T-helper 2 cell treated with Interferon-gamma antibody and Interleukin-4, amounts not matched to agents 5 μg/mL and 100 μg/mL, for 36 hours (primary cell): ENCODE measurements at regions not wholly inside any gene's neighbourhood (a gene's known extent, or its start where the extent isn't known, plus 50 kb on each side); places are given as distances from the start of the nearest gene placed in this dataset.

ENCODE experiments used
- DNase-seq: peaks from one replicate; pipeline ENCODE4 v3.0.0; 2021; ENCODE audit warnings: low spot score
- H3K27ac Mint-ChIP-seq: one replicate; pipeline ENCODE4 v1.8.0; 2021; ENCODE audit warnings: mild to moderate bottlenecking, mixed read lengths
- H3K27me3 Mint-ChIP-seq: one replicate; pipeline ENCODE4 v1.8.0; 2021; ENCODE audit warnings: low read depth, mixed read lengths
- H3K36me3 Mint-ChIP-seq: one replicate; pipeline ENCODE4 v1.8.0; 2021; ENCODE audit warnings: low read depth, mixed read lengths
- H3K4me1 Mint-ChIP-seq: one replicate; pipeline ENCODE4 v1.8.0; 2021; ENCODE audit warnings: low read depth, mixed read lengths
- H3K4me3 Mint-ChIP-seq: one replicate; pipeline ENCODE4 v1.8.0; 2022; ENCODE audit warnings: mild to moderate bottlenecking, moderate library complexity, mixed read lengths
- H3K9me3 Mint-ChIP-seq: one replicate; pipeline ENCODE4 v1.8.0; 2021; ENCODE audit warnings: mixed read lengths

GRCh38 chr14:38405851-38406635 lies 150.2 kb upstream of the CLEC14A start:
- H3K27me3 Mint-ChIP-seq, result no peaks in the 10 kb centered on the region
- H3K4me1 Mint-ChIP-seq, result no peaks in the 10 kb centered on the region
- H3K9me3 Mint-ChIP-seq, result no peaks in the 10 kb centered on the region
- no peaks in the 10 kb centered on the region for H3K36me3 Mint-ChIP-seq
- DNase-seq, result no peak
- H3K27ac Mint-ChIP-seq, result no peak overlapping the region
- H3K4me3 Mint-ChIP-seq, result no peak overlapping the region

DNA sequence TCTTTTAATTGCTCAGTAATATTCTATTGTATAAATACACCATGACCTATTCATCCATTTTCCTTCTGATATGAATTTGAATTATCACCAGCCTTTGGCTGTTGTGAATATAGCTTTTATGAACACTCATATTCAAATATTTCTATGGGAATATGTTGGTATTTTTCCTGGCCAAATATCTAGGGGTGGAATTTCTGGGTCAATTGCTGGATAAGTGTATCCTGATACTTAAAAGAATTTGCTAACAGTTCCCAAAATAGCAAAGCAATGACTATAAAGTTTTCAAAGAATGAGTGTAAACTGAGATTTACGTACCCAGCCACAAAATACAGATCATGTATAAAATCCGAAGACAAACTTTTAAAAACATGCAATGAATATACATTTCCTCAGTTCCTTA lies 148.7 kb upstream of the CLEC14A start:
- Mint-ChIP-seq H3K9me3 (no peaks in the 10 kb centered on the region), H3K36me3 (no peaks in the 10 kb centered on the region), H3K27me3 (no peaks in the 10 kb centered on the region), H3K4me1 (no peaks in the 10 kb centered on the region), H3K4me3 (no peak overlapping the region), H3K27ac (no peak overlapping the region)
- no peak for DNase-seq

DNA sequence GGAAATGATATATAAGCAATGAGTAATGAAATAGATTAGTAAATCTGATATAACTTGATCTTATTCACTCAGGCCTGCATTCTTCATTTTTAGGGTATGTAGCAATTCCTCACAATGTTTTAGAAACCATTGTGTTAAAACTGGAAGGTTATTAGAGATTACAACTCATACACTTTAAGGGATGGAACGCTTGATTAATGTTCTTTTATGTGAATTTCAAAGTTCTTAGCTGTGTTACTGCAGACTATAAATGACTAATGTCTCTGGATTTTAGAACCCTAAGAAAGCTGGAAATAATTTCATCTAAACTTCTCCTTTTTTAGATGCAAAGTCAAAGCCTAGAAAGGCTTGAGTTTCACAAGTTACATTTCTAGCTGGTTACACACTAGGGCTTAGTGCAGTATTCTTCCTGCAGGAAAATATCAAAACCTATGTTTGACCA lies 148.2 kb upstream of the CLEC14A start:
- no peaks in the 10 kb centered on the region for H3K9me3 Mint-ChIP-seq
- no peak overlapping the region for H3K4me3 Mint-ChIP-seq
- no peaks in the 10 kb centered on the region for H3K27me3 Mint-ChIP-seq
- H3K36me3 Mint-ChIP-seq, result no peaks in the 10 kb centered on the region
- no peak for DNase-seq
- no peak overlapping the region for H3K27ac Mint-ChIP-seq
- no peaks in the 10 kb centered on the region for H3K4me1 Mint-ChIP-seq

GRCh38 chr14:38400751-38401150 lies 144.9 kb upstream of the CLEC14A start:
- Mint-ChIP-seq H3K4me1 (no peaks in the 10 kb centered on the region), H3K36me3 (no peaks in the 10 kb centered on the region), H3K27ac (no peak overlapping the region), H3K9me3 (no peaks in the 10 kb centered on the region), H3K27me3 (no peaks in the 10 kb centered on the region), H3K4me3 (no peak overlapping the region)
- no peak for DNase-seq

DNA sequence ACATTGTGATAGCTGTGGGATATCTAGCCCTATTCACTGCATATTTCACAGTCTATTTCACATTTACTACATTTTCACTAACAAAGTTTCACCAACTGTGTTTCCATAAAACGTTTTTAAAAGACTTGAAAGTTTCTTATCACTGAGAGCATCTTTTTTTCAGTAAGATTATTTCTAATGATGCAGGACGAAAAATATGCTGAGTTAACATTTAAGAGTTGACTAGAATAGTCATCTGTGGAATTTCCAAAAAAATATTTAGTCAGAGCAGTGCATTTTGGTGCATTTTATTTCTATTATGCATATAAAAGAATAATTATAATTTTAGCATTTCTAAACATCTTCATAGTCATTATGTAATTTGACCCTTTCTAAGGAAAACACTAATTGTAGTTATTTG lies 143.8 kb upstream of the CLEC14A start:
- no peaks in the 10 kb centered on the region for H3K4me1 Mint-ChIP-seq
- no peaks in the 10 kb centered on the region for H3K27me3 Mint-ChIP-seq
- no peak overlapping the region for H3K27ac Mint-ChIP-seq
- no peak overlapping the region for H3K4me3 Mint-ChIP-seq
- no peaks in the 10 kb centered on the region for H3K36me3 Mint-ChIP-seq
- no peaks in the 10 kb centered on the region for H3K9me3 Mint-ChIP-seq
- no peak for DNase-seq

GRCh38 chr14:38394767-38395166 lies 138.9 kb upstream of the CLEC14A start:
- no peaks in the 10 kb centered on the region for H3K9me3 Mint-ChIP-seq
- no peak overlapping the region for H3K4me3 Mint-ChIP-seq
- no peaks in the 10 kb centered on the region for H3K27me3 Mint-ChIP-seq
- no peak for DNase-seq
- H3K36me3 Mint-ChIP-seq, result no peaks in the 10 kb centered on the region
- no peaks in the 10 kb centered on the region for H3K4me1 Mint-ChIP-seq
- no peak overlapping the region for H3K27ac Mint-ChIP-seq

- Mint-ChIP-seq H3K4me3 (no peak overlapping the region), H3K4me1 (no peaks in the 10 kb centered on the region), H3K36me3 (no peaks in the 10 kb centered on the region), H3K9me3 (no peaks in the 10 kb centered on the region), H3K27me3 (no peaks in the 10 kb centered on the region), H3K27ac (no peak overlapping the region)
- DNase-seq, result no peak
Observed at GRCh38 chr14:38394064-38394463, 138.2 kb upstream of the CLEC14A start.

DNA sequence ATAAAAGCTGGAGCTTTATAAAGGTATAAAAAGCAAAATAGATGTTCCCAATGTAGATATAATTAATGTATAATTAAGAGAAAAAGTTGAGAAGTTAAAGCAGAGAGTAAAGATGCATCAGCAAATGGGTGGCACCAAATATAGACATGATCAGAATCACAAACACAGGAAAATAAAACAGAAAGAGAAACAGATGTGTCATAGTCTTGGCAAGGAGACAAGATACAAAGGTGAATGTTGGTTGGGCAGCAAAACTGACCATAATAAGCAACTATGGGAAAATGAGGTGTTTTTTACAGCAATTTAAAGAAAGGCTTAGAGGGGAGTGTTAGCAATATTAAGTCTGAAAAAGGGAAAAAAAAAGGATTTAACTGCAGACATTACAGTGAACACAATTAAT lies 135.4 kb upstream of the CLEC14A start:
- no peak overlapping the region for H3K4me3 Mint-ChIP-seq
- H3K27ac Mint-ChIP-seq, result no peak overlapping the region
- H3K9me3 Mint-ChIP-seq, result no peaks in the 10 kb centered on the region
- no peaks in the 10 kb centered on the region for H3K4me1 Mint-ChIP-seq
- no peaks in the 10 kb centered on the region for H3K36me3 Mint-ChIP-seq
- DNase-seq, result no peak
- no peaks in the 10 kb centered on the region for H3K27me3 Mint-ChIP-seq

- Mint-ChIP-seq H3K9me3 (no peaks in the 10 kb centered on the region), H3K27me3 (no peaks in the 10 kb centered on the region), H3K36me3 (no peaks in the 10 kb centered on the region), H3K4me1 (no peaks in the 10 kb centered on the region), H3K4me3 (no peak overlapping the region), H3K27ac (no peak overlapping the region)
- DNase-seq, result no peak
Observed at GRCh38 chr14:38389681-38390080, 133.8 kb upstream of the CLEC14A start.

GRCh38 chr14:38387821-38388220 lies 131.9 kb upstream of the CLEC14A start:
- no peaks in the 10 kb centered on the region for H3K9me3 Mint-ChIP-seq
- no peak overlapping the region for H3K4me3 Mint-ChIP-seq
- H3K4me1 Mint-ChIP-seq, result no peaks in the 10 kb centered on the region
- no peaks in the 10 kb centered on the region for H3K36me3 Mint-ChIP-seq
- no peak for DNase-seq
- no peaks in the 10 kb centered on the region for H3K27me3 Mint-ChIP-seq
- H3K27ac Mint-ChIP-seq, result no peak overlapping the region

DNA sequence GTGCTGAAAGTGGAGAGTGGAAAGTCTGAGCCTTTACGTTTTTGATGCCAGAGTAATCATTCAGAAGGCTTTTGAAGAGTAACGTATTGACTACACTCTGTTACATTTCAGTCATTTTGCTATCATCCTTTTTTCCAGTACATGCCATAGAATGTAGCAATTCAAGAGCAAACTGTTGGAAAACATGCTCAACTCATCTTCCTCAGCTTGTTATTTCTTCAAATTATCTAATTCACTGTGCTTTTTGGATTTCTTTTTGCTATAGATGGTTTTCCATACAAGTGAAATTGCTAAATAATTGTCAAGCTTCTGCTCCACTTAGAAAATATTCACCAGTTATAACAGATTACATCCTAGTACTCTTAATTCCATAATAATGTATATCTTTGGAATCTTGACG lies 129.9 kb upstream of the CLEC14A start:
- Mint-ChIP-seq H3K4me3 (no peak overlapping the region), H3K27ac (no peak overlapping the region), H3K27me3 (no peaks in the 10 kb centered on the region), H3K36me3 (no peaks in the 10 kb centered on the region), H3K9me3 (no peaks in the 10 kb centered on the region), H3K4me1 (no peaks in the 10 kb centered on the region)
- no peak for DNase-seq

DNA sequence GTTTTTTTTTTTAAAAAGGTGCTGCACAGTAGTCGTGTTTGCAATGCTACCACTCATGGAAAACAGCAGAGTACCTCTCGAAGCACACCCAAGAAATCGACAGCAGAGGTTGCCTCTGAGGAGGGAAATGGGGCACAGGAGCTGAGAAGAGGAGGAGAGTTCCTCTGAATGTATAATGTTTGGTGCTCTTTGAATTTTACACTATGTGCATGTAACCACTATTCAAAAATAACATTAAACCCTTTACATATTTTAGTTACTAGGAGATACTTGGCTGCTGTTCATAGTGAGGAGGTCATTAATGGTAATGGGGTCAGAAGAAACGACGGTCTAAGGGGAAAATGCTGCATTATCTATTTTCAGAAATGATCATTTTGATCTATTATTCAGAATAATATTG lies 129.4 kb upstream of the CLEC14A start:
- H3K27me3 Mint-ChIP-seq, result no peaks in the 10 kb centered on the region
- H3K36me3 Mint-ChIP-seq, result no peaks in the 10 kb centered on the region
- no peak overlapping the region for H3K27ac Mint-ChIP-seq
- H3K4me3 Mint-ChIP-seq, result no peak overlapping the region
- H3K9me3 Mint-ChIP-seq, result no peaks in the 10 kb centered on the region
- no peaks in the 10 kb centered on the region for H3K4me1 Mint-ChIP-seq
- no peak for DNase-seq

DNA sequence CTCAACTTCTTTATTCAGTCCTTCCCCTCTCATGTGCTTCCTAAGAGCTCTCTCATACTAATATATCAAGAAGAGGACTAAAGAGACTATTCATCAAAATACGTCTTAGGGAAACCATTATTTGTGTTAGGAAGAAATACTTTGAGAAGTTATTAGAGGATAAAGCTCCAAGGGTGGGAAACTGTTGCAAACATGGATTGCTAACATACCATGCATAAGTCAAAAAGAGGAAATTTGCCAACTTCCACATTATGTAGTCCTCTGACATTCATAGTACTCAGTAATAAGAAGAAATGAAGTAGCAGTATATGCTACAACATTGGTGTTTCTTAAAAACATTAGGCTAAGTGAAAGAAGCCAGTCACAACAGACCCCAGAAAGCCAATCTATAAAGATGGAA lies 128.8 kb upstream of the CLEC14A start:
- no peak overlapping the region for H3K4me3 Mint-ChIP-seq
- no peaks in the 10 kb centered on the region for H3K36me3 Mint-ChIP-seq
- H3K4me1 Mint-ChIP-seq, result no peaks in the 10 kb centered on the region
- H3K9me3 Mint-ChIP-seq, result no peaks in the 10 kb centered on the region
- no peak overlapping the region for H3K27ac Mint-ChIP-seq
- no peak for DNase-seq
- H3K27me3 Mint-ChIP-seq, result no peaks in the 10 kb centered on the region

- no peaks in the 10 kb centered on the region for H3K36me3 Mint-ChIP-seq
- no peaks in the 10 kb centered on the region for H3K27me3 Mint-ChIP-seq
- no peaks in the 10 kb centered on the region for H3K4me1 Mint-ChIP-seq
- no peak overlapping the region for H3K4me3 Mint-ChIP-seq
- DNase-seq, result no peak
- H3K27ac Mint-ChIP-seq, result no peak overlapping the region
- peaks cover 3% of the 10 kb centered on the region for H3K9me3 Mint-ChIP-seq
Observed at GRCh38 chr14:38367922-38368321, 112.0 kb upstream of the CLEC14A start.

DNA sequence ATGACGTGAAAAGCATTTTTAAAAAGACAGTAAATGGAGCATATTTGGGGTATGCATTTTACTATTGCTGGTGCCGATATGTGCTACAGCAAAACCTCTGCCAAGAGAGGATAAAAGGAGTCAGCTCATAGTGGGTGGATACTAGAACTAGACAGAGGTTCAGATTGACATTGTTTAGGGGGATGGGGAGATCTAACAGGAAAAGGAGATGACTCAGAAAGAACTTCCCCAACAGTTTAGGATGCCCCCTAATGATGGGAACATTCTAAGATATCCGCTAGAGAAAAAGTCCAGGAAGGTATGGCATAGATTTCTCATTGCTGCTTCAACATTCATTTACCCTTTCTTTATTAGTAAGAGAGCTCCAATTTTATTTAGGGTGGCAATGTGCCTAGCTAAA lies 110.5 kb upstream of the CLEC14A start:
- H3K36me3 Mint-ChIP-seq, result no peaks in the 10 kb centered on the region
- H3K9me3 Mint-ChIP-seq, result peaks cover 3% of the 10 kb centered on the region
- no peak for DNase-seq
- no peak overlapping the region for H3K4me3 Mint-ChIP-seq
- no peaks in the 10 kb centered on the region for H3K4me1 Mint-ChIP-seq
- no peaks in the 10 kb centered on the region for H3K27me3 Mint-ChIP-seq
- no peak overlapping the region for H3K27ac Mint-ChIP-seq
